WI38 (cell line): ENCODE measurements at regions not wholly inside any gene's neighbourhood (a gene's known extent, or its start where the extent isn't known, plus 50 kb on each side); places are given as distances from the start of the nearest gene placed in this dataset.

Experiments used
- H3K4me3 ChIP-seq: 2 replicates; pipeline ENCODE4 v1.5.1; 2011; ENCODE audit warnings: low read depth, mild to moderate bottlenecking, control low read depth, low read length
- TF ChIP-seq, protein P1 (sequence below): IDR thresholded peaks from 2 replicates; pipeline ENCODE4 v1.5.1; 2012; ENCODE audit warnings: low read depth, mild to moderate bottlenecking, control low read depth, low read length

DNA sequence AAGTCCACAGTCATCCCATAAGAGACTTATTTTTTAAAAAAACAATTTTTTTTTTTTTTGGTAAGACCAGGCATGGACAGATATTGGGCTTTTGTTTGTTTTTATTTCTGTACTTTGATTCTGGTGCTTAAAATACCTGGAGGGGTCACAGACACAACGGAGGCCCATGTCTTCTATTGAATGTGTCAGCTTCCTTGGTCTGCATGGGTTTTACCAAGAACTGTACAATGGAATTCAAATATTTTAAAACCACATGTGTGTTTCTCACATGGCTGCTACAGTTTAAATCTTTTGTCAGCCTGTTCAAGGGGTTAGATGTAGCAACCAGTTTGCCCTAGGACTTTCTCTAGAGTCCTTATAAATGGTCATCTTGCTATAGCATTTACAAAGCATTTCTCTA is 139.8 kb downstream of the SOX4 start:
- TF ChIP-seq, protein P1, sequence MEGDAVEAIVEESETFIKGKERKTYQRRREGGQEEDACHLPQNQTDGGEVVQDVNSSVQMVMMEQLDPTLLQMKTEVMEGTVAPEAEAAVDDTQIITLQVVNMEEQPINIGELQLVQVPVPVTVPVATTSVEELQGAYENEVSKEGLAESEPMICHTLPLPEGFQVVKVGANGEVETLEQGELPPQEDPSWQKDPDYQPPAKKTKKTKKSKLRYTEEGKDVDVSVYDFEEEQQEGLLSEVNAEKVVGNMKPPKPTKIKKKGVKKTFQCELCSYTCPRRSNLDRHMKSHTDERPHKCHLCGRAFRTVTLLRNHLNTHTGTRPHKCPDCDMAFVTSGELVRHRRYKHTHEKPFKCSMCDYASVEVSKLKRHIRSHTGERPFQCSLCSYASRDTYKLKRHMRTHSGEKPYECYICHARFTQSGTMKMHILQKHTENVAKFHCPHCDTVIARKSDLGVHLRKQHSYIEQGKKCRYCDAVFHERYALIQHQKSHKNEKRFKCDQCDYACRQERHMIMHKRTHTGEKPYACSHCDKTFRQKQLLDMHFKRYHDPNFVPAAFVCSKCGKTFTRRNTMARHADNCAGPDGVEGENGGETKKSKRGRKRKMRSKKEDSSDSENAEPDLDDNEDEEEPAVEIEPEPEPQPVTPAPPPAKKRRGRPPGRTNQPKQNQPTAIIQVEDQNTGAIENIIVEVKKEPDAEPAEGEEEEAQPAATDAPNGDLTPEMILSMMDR = no peak
- H3K4me3 ChIP-seq = no peak overlapping the region

DNA sequence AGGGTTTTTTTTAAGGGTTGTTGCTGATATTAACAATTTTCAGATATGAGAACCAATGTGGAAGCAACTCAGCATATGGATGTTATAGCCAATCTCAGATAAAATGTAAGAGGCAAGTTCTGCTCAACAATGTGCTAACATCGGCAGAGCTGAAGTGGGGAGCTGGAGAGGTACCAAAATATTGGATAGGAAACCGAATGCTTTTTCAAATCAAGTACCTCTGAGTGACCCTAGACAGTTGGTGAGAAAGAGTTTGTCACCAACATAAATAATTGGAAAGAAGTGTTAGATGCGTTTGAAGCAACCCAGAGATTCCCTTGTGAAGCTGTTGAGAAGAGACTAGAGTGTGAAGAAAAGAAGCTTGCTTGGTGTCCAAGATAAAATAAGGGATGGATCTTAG is 140.7 kb downstream of the SOX4 start:
- H3K4me3 ChIP-seq = no peak overlapping the region
- TF ChIP-seq, protein P1 = no peak

DNA sequence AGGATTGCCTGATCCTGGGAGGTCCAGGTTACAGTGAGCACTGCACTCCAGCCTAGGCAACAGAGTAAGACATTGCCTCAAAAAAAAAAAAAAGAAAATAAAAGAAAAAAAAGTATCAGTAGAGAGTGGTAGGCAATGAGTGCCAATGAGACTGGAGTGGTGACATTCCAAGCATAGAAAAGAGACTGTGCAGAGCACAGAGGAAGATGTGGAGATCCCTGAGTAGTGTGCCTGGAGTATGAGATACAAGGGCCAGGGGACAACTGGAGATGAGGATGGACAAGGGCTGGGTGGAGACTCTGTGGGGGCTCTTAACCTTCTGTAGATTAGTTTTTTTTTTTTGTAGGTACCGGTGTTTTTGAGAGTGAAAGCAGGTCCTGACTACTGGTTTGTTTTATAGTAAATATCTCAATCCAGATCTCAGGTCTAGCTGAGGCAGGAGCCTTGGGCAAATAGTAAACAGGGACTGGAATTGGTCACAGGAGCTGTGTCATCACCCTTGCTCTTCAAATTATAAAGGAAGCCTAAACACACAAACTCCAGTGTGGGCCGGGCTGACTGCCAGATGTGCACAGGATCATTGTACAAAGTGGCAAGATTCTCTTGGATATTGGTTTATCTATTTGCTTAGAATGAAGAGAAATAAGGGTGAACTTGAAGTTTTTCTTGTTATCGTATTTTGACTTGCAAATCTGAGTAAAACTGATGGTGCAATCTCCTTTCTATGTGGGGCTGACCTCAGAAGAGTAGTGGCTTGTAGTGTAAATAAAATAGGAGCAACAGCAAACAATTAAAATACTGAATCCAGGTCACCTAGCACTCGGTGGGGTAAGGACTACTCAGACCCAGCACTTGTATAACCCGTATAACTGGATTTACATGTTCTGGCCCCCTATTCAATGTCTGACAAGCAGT is 144.9 kb downstream of the SOX4 start:
- TF ChIP-seq, protein P1 = no peak
- no peak overlapping the region for H3K4me3 ChIP-seq

DNA sequence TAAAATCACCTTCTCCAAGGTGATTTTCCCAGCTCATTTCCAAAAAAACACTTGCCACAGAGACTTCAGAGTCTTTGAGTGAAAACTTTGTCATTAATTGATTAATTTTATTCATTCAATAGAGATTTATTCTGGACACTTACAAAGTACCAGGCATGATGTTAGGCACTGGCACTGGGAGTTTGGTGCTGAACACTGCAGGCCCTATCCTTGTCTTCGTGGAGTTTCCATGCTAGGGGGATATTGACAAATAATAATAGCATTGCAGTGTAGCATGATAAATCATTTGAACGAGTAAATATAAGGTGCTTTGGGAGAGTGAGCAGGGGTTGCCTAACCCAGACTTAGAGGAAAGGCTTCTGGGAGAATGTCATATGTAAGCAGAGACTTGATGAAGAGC is 145.7 kb downstream of the SOX4 start:
- TF ChIP-seq, protein P1 = no peak
- no peak overlapping the region for H3K4me3 ChIP-seq

DNA sequence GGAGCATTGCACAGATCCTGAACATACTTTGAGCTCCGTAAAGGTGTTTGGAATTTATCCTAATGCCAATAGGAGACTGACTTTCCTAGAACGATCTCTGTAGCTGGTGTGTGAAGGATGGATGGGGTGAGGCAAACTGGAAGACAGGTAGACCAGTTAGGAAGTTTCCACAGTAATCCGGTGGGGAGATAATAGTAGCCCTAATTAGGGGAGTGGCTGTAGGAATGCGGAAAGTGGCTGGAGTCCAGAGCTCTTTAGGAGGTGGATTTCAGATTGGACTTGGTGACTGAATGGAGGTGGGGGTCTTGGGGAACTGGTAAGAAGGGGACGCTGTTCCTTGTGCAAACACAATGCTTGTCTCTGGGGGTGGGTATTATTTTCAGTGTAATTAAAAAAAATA is 146.3 kb downstream of the SOX4 start:
- no peak overlapping the region for H3K4me3 ChIP-seq

DNA sequence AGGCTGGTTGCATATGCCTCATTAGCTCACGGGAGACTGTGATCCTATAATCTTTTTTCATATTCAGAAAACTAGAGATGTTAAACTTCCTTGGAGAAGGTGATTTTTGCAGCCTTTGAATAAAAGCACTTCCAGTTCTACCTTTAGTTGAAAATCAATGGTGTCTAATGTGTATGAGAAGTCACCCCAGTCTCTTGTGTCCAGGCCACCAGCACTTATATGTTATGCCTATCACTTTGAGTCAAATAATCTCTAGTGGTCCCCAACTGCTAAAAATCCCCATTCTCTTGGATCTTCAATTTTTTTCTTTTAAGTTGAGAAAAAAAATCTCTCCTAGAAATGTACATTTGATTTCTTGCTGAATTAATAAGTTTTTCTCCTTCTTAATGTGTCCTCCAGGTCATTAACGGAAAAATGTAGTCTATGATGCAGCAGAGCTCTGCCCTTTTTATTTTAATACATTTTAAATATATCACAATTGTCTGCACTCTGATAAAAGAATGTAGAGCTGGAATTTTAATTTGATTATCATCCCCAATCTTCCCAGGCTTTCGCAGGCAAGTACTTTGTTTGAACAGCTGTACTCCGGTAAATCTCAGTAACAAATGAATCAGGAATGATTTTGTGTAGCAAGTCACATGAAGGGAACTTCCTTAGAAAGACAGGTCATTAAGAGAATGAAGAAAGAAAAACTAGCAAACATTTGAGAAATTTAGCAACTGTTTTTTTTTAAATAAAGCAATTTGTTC is 147.0 kb downstream of the SOX4 start:
- TF ChIP-seq, protein P1 = no peak
- H3K4me3 ChIP-seq = no peak overlapping the region

More for the DNA sequence above, 146.3 kb downstream of the SOX4 start:
- TF ChIP-seq, protein P1 = no peak
